ENCODE measurements at regions not wholly inside any gene's neighbourhood (a gene's known extent, or its start where the extent isn't known, plus 50 kb on each side); places are given as distances from the start of the nearest gene placed in this dataset.

DNA sequence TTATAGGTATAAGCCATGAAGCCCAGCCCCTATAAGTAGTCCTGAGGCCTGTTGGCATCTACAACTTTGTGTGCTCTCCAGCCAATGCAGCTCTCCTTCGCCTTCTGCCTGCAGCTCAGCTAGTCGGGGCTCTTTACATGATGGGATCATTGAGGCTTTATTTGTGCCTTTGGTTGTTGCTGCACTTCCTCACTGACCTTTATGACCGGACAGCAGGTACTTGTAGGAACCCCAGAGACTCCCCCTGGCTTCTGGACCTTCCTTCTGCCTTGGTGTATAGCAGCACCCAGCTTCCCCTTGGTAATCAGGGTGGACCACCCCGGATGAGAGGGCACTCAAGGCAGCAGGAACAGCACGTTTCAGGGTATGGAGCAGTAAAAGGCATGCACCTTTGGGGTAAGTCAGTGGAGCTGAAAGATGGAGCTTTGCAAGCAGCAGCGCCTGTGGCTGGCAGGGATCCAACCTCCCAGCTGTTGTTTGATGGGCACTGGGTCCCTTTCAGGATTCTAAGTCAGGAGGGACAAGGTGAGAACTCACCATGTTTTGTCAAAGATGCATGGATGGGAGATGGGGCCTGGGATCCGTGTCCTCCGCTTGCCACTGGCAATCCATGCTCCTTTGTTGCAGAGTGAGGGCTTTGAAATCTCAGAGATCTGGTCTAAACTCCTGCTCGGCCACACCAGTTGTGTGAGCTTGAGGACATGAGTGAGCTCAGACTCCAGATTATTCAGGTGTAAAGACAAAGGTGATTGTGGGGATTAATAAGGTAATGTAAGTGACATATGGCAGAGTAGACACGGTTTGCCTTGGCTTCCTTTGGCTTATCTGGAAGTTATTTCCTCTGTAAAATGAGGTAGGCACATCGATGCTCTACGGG lies 65.1 kb upstream of the KLF13 start:
- H3K9me3 ChIP-seq = no peaks in the 10 kb centered on the region
- H3K36me3 ChIP-seq = no peaks in the 10 kb centered on the region
- H3K27ac ChIP-seq = peak overlapping the region in 1 of 4 donors; percentile 87
- ATAC-seq (ENCODE audit: low FRiP score in 2 of 2) (no peak), DNase-seq (peak in 1 of 2 donors; percentile 21)
- H3K4me1 ChIP-seq = peaks cover 26 to 39% (median 36%) of the 10 kb centered on the region in 4 donors
- H3K4me3 ChIP-seq = no peak overlapping the region
- 86 to 95% methylated on average over 10 to 12 of the region's 12 CpGs for WGBS, 2 donors
- TF ChIP-seq POLR2AphosphoS5 (IDR thresholded peaks at IDR 0.05) (no peak), POLR2A (IDR thresholded peaks at IDR 0.05) (no peak), EP300 (IDR thresholded peaks at IDR 0.05) (no peak)
- TF ChIP-seq, protein P1, sequence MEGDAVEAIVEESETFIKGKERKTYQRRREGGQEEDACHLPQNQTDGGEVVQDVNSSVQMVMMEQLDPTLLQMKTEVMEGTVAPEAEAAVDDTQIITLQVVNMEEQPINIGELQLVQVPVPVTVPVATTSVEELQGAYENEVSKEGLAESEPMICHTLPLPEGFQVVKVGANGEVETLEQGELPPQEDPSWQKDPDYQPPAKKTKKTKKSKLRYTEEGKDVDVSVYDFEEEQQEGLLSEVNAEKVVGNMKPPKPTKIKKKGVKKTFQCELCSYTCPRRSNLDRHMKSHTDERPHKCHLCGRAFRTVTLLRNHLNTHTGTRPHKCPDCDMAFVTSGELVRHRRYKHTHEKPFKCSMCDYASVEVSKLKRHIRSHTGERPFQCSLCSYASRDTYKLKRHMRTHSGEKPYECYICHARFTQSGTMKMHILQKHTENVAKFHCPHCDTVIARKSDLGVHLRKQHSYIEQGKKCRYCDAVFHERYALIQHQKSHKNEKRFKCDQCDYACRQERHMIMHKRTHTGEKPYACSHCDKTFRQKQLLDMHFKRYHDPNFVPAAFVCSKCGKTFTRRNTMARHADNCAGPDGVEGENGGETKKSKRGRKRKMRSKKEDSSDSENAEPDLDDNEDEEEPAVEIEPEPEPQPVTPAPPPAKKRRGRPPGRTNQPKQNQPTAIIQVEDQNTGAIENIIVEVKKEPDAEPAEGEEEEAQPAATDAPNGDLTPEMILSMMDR (IDR thresholded peaks at IDR 0.05) = no peak
- no peaks in the 10 kb centered on the region for H3K27me3 ChIP-seq

DNA sequence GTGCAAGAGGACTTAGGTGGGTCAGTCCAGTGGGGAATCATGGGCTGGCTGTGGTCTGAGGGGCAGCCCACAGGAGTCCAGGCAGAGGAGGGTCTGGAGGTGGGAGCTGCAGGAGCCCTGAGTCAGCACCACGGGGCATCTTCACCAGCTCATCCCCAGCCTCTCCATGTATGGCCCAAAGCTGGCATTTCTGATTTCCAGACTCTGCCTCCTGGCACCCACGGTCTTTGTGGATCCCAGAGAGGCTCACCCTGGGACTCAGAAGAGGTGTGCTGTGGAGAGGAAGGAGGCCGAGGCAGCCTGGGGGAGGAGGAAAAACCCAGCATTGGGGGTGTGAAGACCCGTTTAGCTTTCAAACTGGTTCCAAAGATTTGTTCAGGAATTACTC lies 64.5 kb upstream of the KLF13 start:
- 87 to 95% methylated on average over 3 to 4 of the region's 4 CpGs for WGBS, 2 donors
- H3K4me1 ChIP-seq = peaks cover 31 to 45% (median 42%) of the 10 kb centered on the region in 4 donors
- no peaks in the 10 kb centered on the region for H3K9me3 ChIP-seq

DNA sequence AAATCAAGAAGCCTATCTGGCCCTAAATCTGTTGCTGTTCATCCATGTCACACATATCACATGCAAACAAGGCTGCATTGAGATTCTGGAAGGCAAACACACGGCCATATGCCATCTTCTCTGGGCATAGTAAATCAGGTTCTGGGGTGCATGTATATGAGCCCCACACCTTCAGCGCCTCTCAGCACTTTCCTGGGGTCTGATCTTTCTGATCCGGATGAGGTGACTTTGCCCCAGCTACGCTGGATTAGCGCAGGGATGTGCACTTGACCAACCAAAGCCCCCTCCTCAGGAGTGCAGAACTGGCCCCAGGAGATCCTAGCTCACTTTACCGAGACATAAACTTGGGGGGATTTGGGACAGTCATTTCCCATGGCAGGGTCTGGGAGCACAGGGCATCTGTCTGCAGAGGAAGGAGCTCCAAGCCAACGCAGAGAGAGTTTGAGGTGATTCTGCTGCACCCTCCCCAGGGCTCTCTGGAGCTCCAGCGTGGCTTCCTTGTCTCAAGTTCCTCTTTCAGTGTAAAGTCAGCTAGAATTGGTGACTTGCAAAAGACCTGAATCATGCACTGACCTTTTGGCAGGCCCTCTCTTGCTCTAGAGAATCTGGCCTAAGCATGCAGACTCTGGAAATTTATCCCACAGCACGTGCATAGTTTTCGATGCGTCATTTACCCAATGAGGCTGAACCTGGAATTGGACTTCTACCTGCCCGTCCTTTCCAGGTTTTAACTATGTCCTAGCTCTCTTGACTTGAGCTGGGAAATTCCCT lies 63.5 kb upstream of the KLF13 start:
- H3K9me3 ChIP-seq = no peaks in the 10 kb centered on the region
- 66 to 80% methylated on average over 10 to 12 of the region's 12 CpGs for WGBS, 2 donors
- no peaks in the 10 kb centered on the region for H3K36me3 ChIP-seq
- DNase-seq = peak in 1 of 2 donors; percentile 77
- peak; percentile 73 for ATAC-seq (ENCODE audit: low FRiP score in 2 of 2)
- H3K4me3 ChIP-seq = no peak overlapping the region
- H3K27ac ChIP-seq = peak overlapping the region; percentile 82 to 89 (median 86)
- H3K4me1 ChIP-seq = peaks cover 37 to 55% (median 52%) of the 10 kb centered on the region in 4 donors
- TF ChIP-seq POLR2AphosphoS5 (IDR thresholded peaks at IDR 0.05) = peak; percentile 33 to 56
- TF ChIP-seq EP300 (IDR thresholded peaks at IDR 0.05) = peak in 1 of 4 donors; percentile 18
- TF ChIP-seq POLR2A (IDR thresholded peaks at IDR 0.05) = no peak
- TF ChIP-seq, protein P1 (IDR thresholded peaks at IDR 0.05) = no peak
- no peaks in the 10 kb centered on the region for H3K27me3 ChIP-seq

More for the DNA sequence above, 64.5 kb upstream of the KLF13 start:
- H3K27me3 ChIP-seq = no peaks in the 10 kb centered on the region
- H3K36me3 ChIP-seq = no peaks in the 10 kb centered on the region
- peak overlapping the region in 2 of 4 donors; percentile 86 to 87 for H3K27ac ChIP-seq
- ATAC-seq (ENCODE audit: low FRiP score in 2 of 2) = no peak
- peak in 1 of 2 donors; percentile 19 for DNase-seq
- TF ChIP-seq, protein P1 (IDR thresholded peaks at IDR 0.05) = no peak
- TF ChIP-seq POLR2A (IDR thresholded peaks at IDR 0.05) (no peak), EP300 (IDR thresholded peaks at IDR 0.05) (no peak), POLR2AphosphoS5 (IDR thresholded peaks at IDR 0.05) (no peak)
- H3K4me3 ChIP-seq = no peak overlapping the region

DNA sequence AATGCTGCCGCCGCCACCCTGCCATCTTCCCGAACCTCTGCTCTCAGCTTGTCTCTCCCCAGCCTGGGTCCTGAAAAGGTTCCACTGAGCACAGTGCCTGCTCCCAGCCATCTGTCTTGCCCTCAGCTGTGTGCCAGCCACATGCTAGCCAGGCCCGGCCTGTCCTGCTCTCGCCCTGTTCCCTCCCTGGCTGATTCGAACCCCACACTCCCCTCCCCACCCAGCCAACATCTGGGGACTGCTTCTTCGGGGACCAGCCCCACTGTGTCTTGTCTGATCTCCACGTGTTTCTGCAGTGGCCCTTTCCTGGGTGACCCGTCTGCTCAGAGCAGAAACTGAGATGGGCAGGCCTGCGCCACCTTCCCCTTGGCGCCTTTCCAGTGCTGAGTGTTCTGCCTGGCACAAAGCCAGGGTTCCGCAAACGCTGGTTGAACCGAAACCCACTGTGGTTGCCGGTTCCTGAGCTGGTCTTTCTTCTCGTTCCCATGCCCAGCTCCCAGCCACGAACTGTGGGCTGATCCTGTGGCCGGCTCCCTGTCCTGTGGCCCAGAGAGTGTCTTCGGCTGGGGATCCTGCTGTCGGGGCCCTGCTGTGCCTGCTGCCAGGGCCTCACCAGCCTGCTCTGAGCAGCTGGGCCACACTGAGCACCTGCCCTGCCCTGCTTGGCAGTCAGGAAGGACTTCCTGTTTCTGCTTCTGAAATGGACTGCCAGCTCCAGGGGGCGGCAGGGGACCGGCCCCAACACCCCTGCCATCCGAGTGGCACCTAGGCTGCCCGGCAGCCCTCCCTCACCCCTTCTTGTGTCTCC lies 62.7 kb upstream of the KLF13 start:
- Histone ChIP-seq H3K27ac (peak overlapping the region; percentile 82 to 89 (median 86)), H3K4me3 (no peak overlapping the region), H3K9me3 (no peaks in the 10 kb centered on the region), H3K36me3 (no peaks in the 10 kb centered on the region), H3K4me1 (peaks cover 37 to 59% (median 56%) of the 10 kb centered on the region in 4 donors), H3K27me3 (no peaks in the 10 kb centered on the region)
- DNase-seq = peak; percentile 86
- TF ChIP-seq POLR2A (IDR thresholded peaks at IDR 0.05) (peak in 1 of 4 donors; percentile 53), EP300 (IDR thresholded peaks at IDR 0.05) (no peak), POLR2AphosphoS5 (IDR thresholded peaks at IDR 0.05) (peak; percentile 70)
- TF ChIP-seq, protein P1 (IDR thresholded peaks at IDR 0.05) = peak in 2 of 6 experiments; percentile 18 to 25
- peak; percentile 63 to 73 for ATAC-seq (ENCODE audit: low FRiP score in 2 of 2)
- 33 to 36% methylated on average over 21 to 22 of the region's 24 CpGs for WGBS, 2 donors

Measured in upper lobe of left lung (tissue), 6 donors.